Lower lobe of right lung (tissue), 2 donors: ENCODE measurements at regions not wholly inside any gene's neighbourhood (a gene's known extent, or its start where the extent isn't known, plus 50 kb on each side); places are given as distances from the start of the nearest gene placed in this dataset.
"Not testable (repeated sequence)": the region's sequence is repeated elsewhere in the genome, so short reads cannot be mapped to it uniquely, and the experiment has no call there.

Experiments used
- ATAC-seq, 2 donors: fragments of 200-7000 bp; cut with Tn5 transposase; one replicate each; pipeline ENCODE4 v1.9.1; 2020 to 2022; ENCODE audit warnings: mild to moderate bottlenecking in 2 of 2, moderate library complexity in 2 of 2
- DNase-seq: peaks from one replicate; pipeline ENCODE4 v3.0.0-alpha.2; 2020
- H3K27ac ChIP-seq: fragments of 200-600 bp; one replicate; pipeline ENCODE4 v1.8.0; 2022
- H3K27me3 ChIP-seq: fragments of 200-600 bp; one replicate; pipeline ENCODE4 v1.8.0; 2022; ENCODE audit warnings: low read depth
- H3K36me3 ChIP-seq: fragments of 200-600 bp; one replicate; pipeline ENCODE4 v1.8.0; 2022; ENCODE audit warnings: mild to moderate bottlenecking
- H3K4me1 ChIP-seq: fragments of 200-600 bp; one replicate; pipeline ENCODE4 v1.8.0; 2022
- H3K4me3 ChIP-seq: fragments of 200-600 bp; one replicate; pipeline ENCODE4 v1.8.0; 2022; ENCODE audit warnings: mild to moderate bottlenecking
- H3K9me3 ChIP-seq: fragments of 200-600 bp; one replicate; pipeline ENCODE4 v1.8.0; 2022
- intact Hi-C: fragments of 100-400 bp; cut with DNase I; formaldehyde crosslinking; loops from one replicate; pipeline ENCODE4 v1.11.0; 2022
- TF ChIP-seq, protein P1 (sequence below): fragments of 200-600 bp; IDR thresholded peaks from one replicate; pipeline ENCODE4 v1.8.0; 2022; ENCODE audit warnings: antibody characterized with exemption, mild to moderate bottlenecking
- donor health status: DM: no; HTN: yes; CAD: no; lungs with severe emphysema.

GRCh38 chr3:166706094-166706493, 674.0 kb downstream of the ZBBX start:
- H3K4me1 ChIP-seq, result no peaks in the 10 kb centered on the region
- TF ChIP-seq, protein P1, sequence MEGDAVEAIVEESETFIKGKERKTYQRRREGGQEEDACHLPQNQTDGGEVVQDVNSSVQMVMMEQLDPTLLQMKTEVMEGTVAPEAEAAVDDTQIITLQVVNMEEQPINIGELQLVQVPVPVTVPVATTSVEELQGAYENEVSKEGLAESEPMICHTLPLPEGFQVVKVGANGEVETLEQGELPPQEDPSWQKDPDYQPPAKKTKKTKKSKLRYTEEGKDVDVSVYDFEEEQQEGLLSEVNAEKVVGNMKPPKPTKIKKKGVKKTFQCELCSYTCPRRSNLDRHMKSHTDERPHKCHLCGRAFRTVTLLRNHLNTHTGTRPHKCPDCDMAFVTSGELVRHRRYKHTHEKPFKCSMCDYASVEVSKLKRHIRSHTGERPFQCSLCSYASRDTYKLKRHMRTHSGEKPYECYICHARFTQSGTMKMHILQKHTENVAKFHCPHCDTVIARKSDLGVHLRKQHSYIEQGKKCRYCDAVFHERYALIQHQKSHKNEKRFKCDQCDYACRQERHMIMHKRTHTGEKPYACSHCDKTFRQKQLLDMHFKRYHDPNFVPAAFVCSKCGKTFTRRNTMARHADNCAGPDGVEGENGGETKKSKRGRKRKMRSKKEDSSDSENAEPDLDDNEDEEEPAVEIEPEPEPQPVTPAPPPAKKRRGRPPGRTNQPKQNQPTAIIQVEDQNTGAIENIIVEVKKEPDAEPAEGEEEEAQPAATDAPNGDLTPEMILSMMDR, result no peak
- peak in 1 of 2 donors; percentile 59 for ATAC-seq
- no peak for DNase-seq
- intact Hi-C loops, result no loop called here
- H3K4me3 ChIP-seq, result no peak overlapping the region
- H3K9me3 ChIP-seq, result no peaks in the 10 kb centered on the region
- H3K36me3 ChIP-seq, result no peaks in the 10 kb centered on the region
- no peak overlapping the region for H3K27ac ChIP-seq
- no peaks in the 10 kb centered on the region for H3K27me3 ChIP-seq

- Histone ChIP-seq H3K36me3 (no peaks in the 10 kb centered on the region), H3K9me3 (no peaks in the 10 kb centered on the region), H3K4me1 (no peaks in the 10 kb centered on the region), H3K4me3 (no peak overlapping the region), H3K27ac (no peak overlapping the region), H3K27me3 (no peaks in the 10 kb centered on the region)
- TF ChIP-seq, protein P1, result no peak
- DNase-seq (no peak), ATAC-seq (no peak)
- intact Hi-C loops, result no loop called here
Observed at GRCh38 chr3:166697495-166697894, 682.6 kb downstream of the ZBBX start.

DNA sequence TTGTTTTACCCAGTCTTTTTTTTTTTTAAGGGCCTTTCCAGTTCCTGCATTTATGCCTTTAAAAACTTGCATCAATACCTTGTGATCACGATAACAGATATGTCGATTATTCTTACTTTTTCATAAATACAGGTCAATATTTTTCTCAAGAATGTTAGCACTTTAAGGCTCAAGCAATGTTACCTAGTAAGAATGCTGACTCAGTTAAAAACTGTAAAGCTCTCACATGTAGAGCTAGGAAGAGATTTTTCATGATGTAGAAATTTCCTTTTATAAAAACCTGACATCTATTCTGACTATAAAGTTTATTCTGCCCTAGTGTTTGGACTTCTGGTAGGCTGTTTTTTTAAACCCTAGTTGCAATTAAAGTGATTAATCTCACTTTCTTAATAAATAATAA, 684.0 kb downstream of the ZBBX start:
- DNase-seq (no peak), ATAC-seq (no peak)
- Histone ChIP-seq H3K27me3 (no peaks in the 10 kb centered on the region), H3K4me1 (no peaks in the 10 kb centered on the region), H3K36me3 (no peaks in the 10 kb centered on the region), H3K4me3 (no peak overlapping the region), H3K9me3 (no peaks in the 10 kb centered on the region), H3K27ac (no peak overlapping the region)
- intact Hi-C loops, result no loop called here
- TF ChIP-seq, protein P1, result no peak

DNA sequence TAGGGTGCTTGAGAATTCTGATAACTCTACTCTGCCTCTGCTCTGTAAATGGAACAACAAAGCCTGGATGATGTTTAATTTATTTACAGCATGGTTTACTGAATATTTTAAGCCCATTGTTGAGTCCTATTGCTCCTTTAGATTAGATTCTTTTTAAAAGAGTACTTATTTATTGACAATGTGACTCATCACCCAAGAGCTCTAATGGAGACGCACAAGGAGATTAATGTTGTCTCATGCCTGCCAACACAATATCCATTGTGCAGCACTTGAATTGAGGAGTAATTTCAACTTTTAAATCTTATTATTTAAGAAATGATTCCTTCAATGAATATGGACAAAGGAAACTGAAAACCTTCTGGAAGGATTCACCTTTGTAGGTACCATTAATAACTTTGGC, 691.4 kb downstream of the ZBBX start:
- TF ChIP-seq, protein P1, result no peak
- no peaks in the 10 kb centered on the region for H3K27me3 ChIP-seq
- H3K9me3 ChIP-seq, result no peaks in the 10 kb centered on the region
- H3K27ac ChIP-seq, result no peak overlapping the region
- intact Hi-C loops, result no loop called here
- no peaks in the 10 kb centered on the region for H3K36me3 ChIP-seq
- ATAC-seq (no peak), DNase-seq (no peak)
- H3K4me3 ChIP-seq, result no peak overlapping the region
- H3K4me1 ChIP-seq, result no peaks in the 10 kb centered on the region

- no peak for ATAC-seq
- TF ChIP-seq, protein P1, result no peak
- Histone ChIP-seq H3K9me3 (no peaks in the 10 kb centered on the region), H3K27ac (no peak overlapping the region), H3K36me3 (no peaks in the 10 kb centered on the region), H3K27me3 (no peaks in the 10 kb centered on the region), H3K4me3 (no peak overlapping the region), H3K4me1 (no peaks in the 10 kb centered on the region)
- no peak for DNase-seq
- intact Hi-C loops, result no loop called here
Observed at GRCh38 chr3:166685246-166685645, 694.9 kb downstream of the ZBBX start.

DNA sequence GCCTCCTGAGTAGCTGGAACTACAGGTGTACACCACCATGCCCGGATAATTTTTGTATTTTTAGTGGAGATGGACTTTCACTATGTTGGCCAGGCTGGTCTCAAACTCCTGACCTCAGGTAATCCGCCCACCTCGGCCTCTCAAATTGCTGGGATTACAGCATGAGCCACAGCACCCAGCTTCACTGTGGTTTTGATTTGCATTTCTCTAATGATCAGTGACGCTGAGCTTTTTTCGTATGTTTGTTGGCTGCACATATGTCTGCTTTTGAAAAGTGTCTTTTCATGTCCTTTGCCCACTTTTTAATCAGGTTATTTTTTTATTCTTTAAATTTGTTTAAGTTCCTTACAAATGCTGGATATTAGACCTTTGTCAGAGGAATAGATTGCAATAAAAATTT, 696.0 kb downstream of the ZBBX start:
- H3K36me3 ChIP-seq, H3K9me3 ChIP-seq, H3K4me1 ChIP-seq, H3K4me3 ChIP-seq, intact Hi-C loops, H3K27ac ChIP-seq, DNase-seq, H3K27me3 ChIP-seq, ATAC-seq: not testable (repeated sequence)
